Urinary bladder (tissue), 3 donors: ENCODE measurements at regions not wholly inside any gene's neighbourhood (a gene's known extent, or its start where the extent isn't known, plus 50 kb on each side); places are given as distances from the start of the nearest gene placed in this dataset.
"Not testable (repeated sequence)": the region's sequence is repeated elsewhere in the genome, so short reads cannot be mapped to it uniquely, and the experiment has no call there.

Source experiments
- DNase-seq: peaks from one replicate; pipeline ENCODE4 v3.0.0-alpha.2; 2015; ENCODE audit errors: extremely low spot score
- H3K27ac ChIP-seq: one replicate; pipeline ENCODE4 v1.5.1; 2013; ENCODE audit warnings: low read depth, mild to moderate bottlenecking, moderate library complexity
- H3K36me3 ChIP-seq: one replicate; pipeline ENCODE4 v1.6.1; 2013; ENCODE audit warnings: mild to moderate bottlenecking, moderate library complexity; ENCODE audit not compliant: insufficient read depth
- H3K4me1 ChIP-seq: one replicate; pipeline ENCODE4 v1.6.1; 2013; ENCODE audit warnings: mild to moderate bottlenecking, moderate library complexity; ENCODE audit not compliant: insufficient read depth
- H3K4me3 ChIP-seq: one replicate; pipeline ENCODE4 v1.5.1; 2013; ENCODE audit warnings: low read depth, low read length
- WGBS: extraction: QIAGEN DNeasy Blood & Tissue Kit; methylation state at CpG from one replicate; pipeline ENCODE4 v1.1.7; 2013; 5-methylcytosine and 5-hydroxymethylcytosine counted together
- donor health status: healthy with polysubstance abuse.
- donor health status: healthy.

- no peak overlapping the region for H3K27ac ChIP-seq
- DNase-seq = no peak
- no peak overlapping the region for H3K4me3 ChIP-seq
- H3K36me3 ChIP-seq = no peaks in the 10 kb centered on the region
- no peaks in the 10 kb centered on the region for H3K4me1 ChIP-seq
- WGBS = 39% methylated on average over 2 of the region's 2 CpGs
These were observed 1255.2 kb downstream of the CNTNAP5 start for GRCh38 chr2:125280265-125280664.

- DNase-seq = no peak
- H3K4me1 ChIP-seq = no peaks in the 10 kb centered on the region
- 94% methylated on average over 1 of the region's 1 CpG for WGBS
- H3K4me3 ChIP-seq = no peak overlapping the region
- no peaks in the 10 kb centered on the region for H3K36me3 ChIP-seq
- no peak overlapping the region for H3K27ac ChIP-seq
These were observed 1256.2 kb downstream of the CNTNAP5 start for GRCh38 chr2:125281242-125281641.

GRCh38 chr2:125296742-125297141 is 1271.7 kb downstream of the CNTNAP5 start:
- 76% methylated on average over 5 of the region's 5 CpGs for WGBS
- Histone ChIP-seq H3K27ac (no peak overlapping the region), H3K36me3 (no peaks in the 10 kb centered on the region), H3K4me3 (no peak overlapping the region), H3K4me1 (no peaks in the 10 kb centered on the region)
- DNase-seq = no peak

- Histone ChIP-seq H3K4me1 (no peaks in the 10 kb centered on the region), H3K4me3 (no peak overlapping the region), H3K27ac (no peak overlapping the region), H3K36me3 (no peaks in the 10 kb centered on the region)
- 68% methylated on average over 6 of the region's 6 CpGs for WGBS
- DNase-seq = no peak
These were observed 1285.7 kb downstream of the CNTNAP5 start for GRCh38 chr2:125310657-125311364.

- WGBS = 94% methylated on average over 17 of the region's 17 CpGs
- no peak for DNase-seq
- H3K4me1 ChIP-seq = no peaks in the 10 kb centered on the region
- H3K4me3 ChIP-seq = no peak overlapping the region
- no peaks in the 10 kb centered on the region for H3K36me3 ChIP-seq
- no peak overlapping the region for H3K27ac ChIP-seq
These were observed 1287.3 kb downstream of the CNTNAP5 start for GRCh38 chr2:125312342-125312741.

GRCh38 chr2:125313806-125314205 is 1288.7 kb downstream of the CNTNAP5 start:
- H3K36me3 ChIP-seq = no peaks in the 10 kb centered on the region
- no peak overlapping the region for H3K4me3 ChIP-seq
- no peak for DNase-seq
- no peaks in the 10 kb centered on the region for H3K4me1 ChIP-seq
- WGBS = 75% methylated on average over 1 of the region's 1 CpG
- H3K27ac ChIP-seq = no peak overlapping the region

- Histone ChIP-seq H3K4me3 (no peak overlapping the region), H3K36me3 (no peaks in the 10 kb centered on the region), H3K4me1 (no peaks in the 10 kb centered on the region), H3K27ac (no peak overlapping the region)
- no peak for DNase-seq
- WGBS = 96% methylated on average over 2 of the region's 2 CpGs
These were observed 1293.7 kb downstream of the CNTNAP5 start for GRCh38 chr2:125318740-125319139.

GRCh38 chr2:125324273-125324672 is 1299.2 kb downstream of the CNTNAP5 start:
- Histone ChIP-seq H3K36me3 (no peaks in the 10 kb centered on the region), H3K4me1 (no peaks in the 10 kb centered on the region), H3K4me3 (no peak overlapping the region)

GRCh38 chr2:125330133-125330532 is 1305.0 kb downstream of the CNTNAP5 start:
- H3K36me3 ChIP-seq = no peaks in the 10 kb centered on the region

More at GRCh38 chr2:125324273-125324672, 1299.2 kb downstream of the CNTNAP5 start:
- no peak overlapping the region for H3K27ac ChIP-seq
- DNase-seq = no peak

GRCh38 chr2:125341353-125341752 is 1314.6 kb upstream of the GYPC start:
- WGBS = 81% methylated on average over 5 of the region's 5 CpGs

More at GRCh38 chr2:125330133-125330532, 1305.0 kb downstream of the CNTNAP5 start:
- no peaks in the 10 kb centered on the region for H3K4me1 ChIP-seq
- H3K4me3 ChIP-seq = no peak overlapping the region
- no peak overlapping the region for H3K27ac ChIP-seq
- DNase-seq = no peak

GRCh38 chr2:125353542-125353941 is 1302.4 kb upstream of the GYPC start:
- not testable (repeated sequence) for H3K36me3 ChIP-seq, H3K4me3 ChIP-seq, H3K4me1 ChIP-seq, DNase-seq, H3K27ac ChIP-seq
- 98% methylated on average over 12 of the region's 12 CpGs for WGBS

More at GRCh38 chr2:125341353-125341752, 1314.6 kb upstream of the GYPC start:
- Histone ChIP-seq H3K27ac (no peak overlapping the region), H3K4me3 (no peak overlapping the region), H3K4me1 (no peaks in the 10 kb centered on the region), H3K36me3 (no peaks in the 10 kb centered on the region)
- DNase-seq = no peak

GRCh38 chr2:125364192-125364983 is 1291.6 kb upstream of the GYPC start:
- Histone ChIP-seq H3K36me3 (no peaks in the 10 kb centered on the region), H3K27ac (no peak overlapping the region), H3K4me1 (no peaks in the 10 kb centered on the region), H3K4me3 (no peak overlapping the region)
- WGBS = 77% methylated on average over 2 of the region's 2 CpGs
- no peak for DNase-seq

- Histone ChIP-seq H3K4me1 (no peaks in the 10 kb centered on the region), H3K27ac (no peak overlapping the region), H3K4me3 (no peak overlapping the region), H3K36me3 (no peaks in the 10 kb centered on the region)
- DNase-seq = no peak
- 75% methylated on average over 1 of the region's 1 CpG for WGBS
These were observed 1291.0 kb upstream of the GYPC start for GRCh38 chr2:125364984-125365265.

GRCh38 chr2:125371867-125372266 is 1284.1 kb upstream of the GYPC start:
- no peak for DNase-seq
- H3K36me3 ChIP-seq = peaks cover 1% of the 10 kb centered on the region
- no peak overlapping the region for H3K4me3 ChIP-seq
- H3K27ac ChIP-seq = no peak overlapping the region
- H3K4me1 ChIP-seq = no peaks in the 10 kb centered on the region
